Adrenal gland (tissue), 9 donors: ENCODE measurements at regions not wholly inside any gene's neighbourhood (a gene's known extent, or its start where the extent isn't known, plus 50 kb on each side); places are given as distances from the start of the nearest gene placed in this dataset.
"Not testable (repeated sequence)": the region's sequence is repeated elsewhere in the genome, so short reads cannot be mapped to it uniquely, and the experiment has no call there.

ENCODE experiments used
- DNase-seq, 7 donors: peaks; one replicate each; pipeline ENCODE4 v3.0.0-alpha.2; 2019 to 2020
- H3K27ac ChIP-seq, 5 donors: fragments of 200-600 bp; sonication (generic) in 4 of 5; 1 replicate in 3 of 5; 2 replicates in 2 of 5; pipeline versions ENCODE4 v1.5.1 to v1.8.0; 2016 to 2020; ENCODE audit warnings: mild to moderate bottlenecking in 1 of 5
- H3K27me3 ChIP-seq: fragments of 200-600 bp; 2 replicates; pipeline ENCODE4 v1.8.0; 2021
- H3K36me3 ChIP-seq, 2 donors: fragments of 200-600 bp; replicated peaks in 1 of 2; 1 replicate in 1 of 2; 2 replicates in 1 of 2; pipeline versions ENCODE4 v1.5.1 to v1.8.0; 2018 to 2022
- H3K4me1 ChIP-seq, 2 donors: fragments of 200-600 bp; replicated peaks in 1 of 2; 1 replicate in 1 of 2; 2 replicates in 1 of 2; pipeline versions ENCODE4 v1.5.1 to v1.8.0; 2018 to 2021
- H3K4me3 ChIP-seq, 4 donors: fragments of 200-600 bp; sonication (generic) in 3 of 4; one replicate each; pipeline ENCODE4 v1.5.1; 2016 to 2018
- H3K9me3 ChIP-seq, 3 donors: fragments of 200-600 bp; sonication (generic) in 1 of 3; replicated peaks in 1 of 3; 1 replicate in 2 of 3; 2 replicates in 1 of 3; pipeline versions ENCODE4 v1.5.1 to v1.8.0; 2016 to 2021
- CTCF ChIP-seq, 6 experiments: fragments of 450-650 bp in 4 of 6; fragments of 200-600 bp in 2 of 6; sonication (generic) in 1 of 6; IDR thresholded peaks; 1 replicate in 5 of 6; 2 replicates in 1 of 6; pipeline versions ENCODE4 v1.5.1 to v1.8.0; 2016 to 2021; ENCODE audit warnings: antibody characterized with exemption in 6 of 6, mild to moderate bottlenecking in 2 of 6, moderate library complexity in 1 of 6
- POLR2A ChIP-seq, 2 donors: fragments of 450-650 bp; IDR thresholded peaks; one replicate each; pipeline ENCODE4 v1.6.1; 2017; ENCODE audit warnings: antibody characterized with exemption in 2 of 2, mild to moderate bottlenecking in 2 of 2, moderate library complexity in 1 of 2
- WGBS, 4 donors: extraction: QIAGEN DNeasy Blood & Tissue Kit in 2 of 4; methylation state at CpG; one replicate each; pipeline versions ENCODE4 v1.1.5 to v1.1.7; 2013 to 2017; 5-methylcytosine and 5-hydroxymethylcytosine counted together
- intact Hi-C, 2 donors: fragments of 100-400 bp; cut with DNase I; formaldehyde crosslinking; loops; one replicate each; pipeline versions ENCODE4 v1.14.1 to v1.15.0; 2022 to 2023
- donor health status: healthy with polysubstance abuse.
- donor health status: Bipolar disorder and iron deficiency.
- donor health status: DM: yes; HTN: yes; CAD: no.
- donor health status: DM: no; HTN: no; CAD: no.
- donor health status: DM: no; HTN: no; CAD: no.

GRCh38 chr6:131336596-131336995 is 201.3 kb downstream of the AKAP7 start:
- intact Hi-C loops, result no loop called here
- no peaks in the 10 kb centered on the region for H3K27me3 ChIP-seq
- peaks cover 0 to 4% of the 10 kb centered on the region in 2 donors for H3K4me1 ChIP-seq
- H3K27ac ChIP-seq, result no peak overlapping the region
- no peak for TF ChIP-seq POLR2A (IDR thresholded peaks at IDR 0.05)
- TF ChIP-seq CTCF (IDR thresholded peaks at IDR 0.05), result no peak
- DNase-seq, result no peak
- no peak overlapping the region for H3K4me3 ChIP-seq
- peaks cover 0 to 4% (median 0%) of the 10 kb centered on the region in 3 donors for H3K9me3 ChIP-seq
- no peaks in the 10 kb centered on the region for H3K36me3 ChIP-seq
- 79 to 88% (median 82%) methylated on average over 4 of the region's 4 CpGs for WGBS, 4 donors

- intact Hi-C loops, H3K27me3 ChIP-seq, H3K36me3 ChIP-seq, H3K9me3 ChIP-seq, H3K4me1 ChIP-seq, DNase-seq, H3K27ac ChIP-seq, H3K4me3 ChIP-seq: not testable (repeated sequence)
- 83 to 98% (median 90%) methylated on average over 4 of the region's 4 CpGs for WGBS, 4 donors
These were observed 211.6 kb downstream of the AKAP7 start for GRCh38 chr6:131346896-131347295.

DNA sequence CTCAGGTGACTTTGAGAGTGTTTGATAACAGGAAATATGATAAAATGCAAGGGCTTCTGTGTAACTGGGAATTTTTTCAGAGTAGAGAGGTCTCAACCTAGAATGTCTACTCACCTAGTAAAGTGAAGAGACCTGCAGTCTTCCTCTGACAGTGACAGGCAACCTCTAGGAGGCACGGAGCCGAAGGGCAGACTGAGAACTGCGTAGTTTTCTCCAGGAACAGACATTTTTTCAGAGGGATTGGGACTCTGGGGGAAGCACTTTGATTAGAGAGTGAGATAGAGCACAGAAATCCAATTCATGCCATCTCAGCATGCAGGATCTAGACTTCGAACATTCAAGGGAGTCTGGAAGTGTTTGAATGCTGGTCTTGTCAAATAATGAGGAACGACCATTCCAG is 213.3 kb downstream of the AKAP7 start:
- Histone ChIP-seq H3K4me3 (no peak overlapping the region), H3K27ac (no peak overlapping the region), H3K36me3 (no peaks in the 10 kb centered on the region), H3K9me3 (no peaks in the 10 kb centered on the region), H3K27me3 (no peaks in the 10 kb centered on the region), H3K4me1 (no peaks in the 10 kb centered on the region)
- intact Hi-C loops, result no loop called here
- 77 to 86% (median 84%) methylated on average over 5 of the region's 5 CpGs for WGBS, 4 donors
- no peak for TF ChIP-seq POLR2A (IDR thresholded peaks at IDR 0.05)
- TF ChIP-seq CTCF (IDR thresholded peaks at IDR 0.05), result no peak
- no peak for DNase-seq

DNA sequence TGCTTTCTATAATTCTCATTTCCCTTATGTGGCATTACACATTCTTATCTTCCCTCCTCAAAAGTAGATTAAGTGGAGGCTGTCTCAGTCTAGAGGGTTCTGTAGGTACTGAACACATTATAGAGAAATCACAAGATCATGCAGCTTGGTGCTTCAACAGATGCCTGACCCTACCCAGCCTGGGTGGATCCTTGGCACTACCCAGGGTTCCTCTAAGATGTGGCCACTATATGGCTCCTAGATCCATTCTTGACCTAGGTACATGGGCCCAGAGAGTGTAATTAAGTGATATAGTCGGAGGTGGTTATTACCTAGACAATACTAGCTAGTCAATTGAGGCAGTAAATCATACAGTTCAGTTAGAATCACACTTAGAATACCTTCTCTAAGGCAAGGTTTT is 213.9 kb downstream of the AKAP7 start:
- H3K4me1 ChIP-seq, result no peaks in the 10 kb centered on the region
- H3K36me3 ChIP-seq, result no peaks in the 10 kb centered on the region
- no peaks in the 10 kb centered on the region for H3K9me3 ChIP-seq
- WGBS, 4 donors, result 29 to 100% (median 60%) methylated on average over 1 of the region's 1 CpG
- no peak for DNase-seq
- H3K4me3 ChIP-seq, result no peak overlapping the region
- H3K27me3 ChIP-seq, result no peaks in the 10 kb centered on the region
- intact Hi-C loops, result no loop called here
- H3K27ac ChIP-seq, result no peak overlapping the region
- TF ChIP-seq CTCF (IDR thresholded peaks at IDR 0.05) (no peak), POLR2A (IDR thresholded peaks at IDR 0.05) (no peak)

DNA sequence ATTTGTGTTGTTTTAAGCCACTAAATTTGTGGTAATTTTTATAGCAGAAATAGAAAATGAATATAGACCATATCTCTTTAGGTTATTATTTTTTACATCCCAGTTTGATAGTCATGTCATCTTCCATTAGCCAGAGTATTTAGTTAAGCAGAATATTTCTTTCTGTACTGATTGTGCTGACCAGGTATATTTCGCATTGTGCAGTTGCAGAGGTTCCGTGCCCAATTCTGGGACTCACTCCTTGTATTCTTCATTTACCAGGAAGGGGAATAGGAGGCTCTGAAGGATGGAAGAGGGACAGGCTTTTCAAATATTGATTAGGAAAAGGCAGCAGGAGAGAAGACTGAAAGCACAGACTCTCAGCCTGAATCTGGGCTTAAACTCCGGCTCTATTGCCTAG is 217.8 kb downstream of the AKAP7 start:
- intact Hi-C loops, result no loop called here
- no peak overlapping the region for H3K27ac ChIP-seq

More for the DNA sequence above, 217.8 kb downstream of the AKAP7 start:
- H3K4me1 ChIP-seq, result no peaks in the 10 kb centered on the region
- no peaks in the 10 kb centered on the region for H3K9me3 ChIP-seq
- no peaks in the 10 kb centered on the region for H3K27me3 ChIP-seq
- WGBS, 4 donors, result 96 to 100% (median 99%) methylated on average over 3 of the region's 3 CpGs
- H3K4me3 ChIP-seq, result no peak overlapping the region
- H3K36me3 ChIP-seq, result no peaks in the 10 kb centered on the region
- DNase-seq, result no peak
- no peak for TF ChIP-seq CTCF (IDR thresholded peaks at IDR 0.05)
- no peak for TF ChIP-seq POLR2A (IDR thresholded peaks at IDR 0.05)
